Rectal smooth muscle tissue (tissue), 1 donor: ENCODE measurements at regions not wholly inside any gene's neighbourhood (a gene's known extent, or its start where the extent isn't known, plus 50 kb on each side); places are given as distances from the start of the nearest gene placed in this dataset.
"Not testable (repeated sequence)": the region's sequence is repeated elsewhere in the genome, so short reads cannot be mapped to it uniquely, and the experiment has no call there.

Experiments
- H3K27ac ChIP-seq: one replicate; pipeline ENCODE4 v1.7.0; 2013; ENCODE audit warnings: low read depth, low read length, inconsistent platforms
- H3K27me3 ChIP-seq: one replicate; pipeline ENCODE4 v1.7.0; 2013; ENCODE audit warnings: low read length; ENCODE audit not compliant: control insufficient read depth, insufficient read depth
- H3K36me3 ChIP-seq: one replicate; pipeline ENCODE4 v1.7.0; 2013; ENCODE audit warnings: low read length; ENCODE audit not compliant: control insufficient read depth, insufficient read depth
- H3K4me1 ChIP-seq: one replicate; pipeline ENCODE4 v1.7.0; 2013; ENCODE audit warnings: low read length; ENCODE audit not compliant: control insufficient read depth, insufficient read depth
- H3K4me3 ChIP-seq: one replicate; pipeline ENCODE4 v1.7.0; 2013; ENCODE audit warnings: low read length
- H3K9ac ChIP-seq: one replicate; pipeline ENCODE4 v1.7.0; 2013; ENCODE audit warnings: low read length

- H3K9ac ChIP-seq = no peak overlapping the region
- H3K36me3 ChIP-seq = no peaks in the 10 kb centered on the region
- H3K4me3 ChIP-seq = no peak overlapping the region
- H3K4me1 ChIP-seq = no peaks in the 10 kb centered on the region
- H3K27ac ChIP-seq = no peak overlapping the region
- H3K27me3 ChIP-seq = no peaks in the 10 kb centered on the region
These were observed 921.8 kb downstream of the NR2F1-AS1 start for GRCh38 chr5:92659246-92659645.

- H3K4me1 ChIP-seq, H3K27ac ChIP-seq, H3K9ac ChIP-seq, H3K36me3 ChIP-seq, H3K4me3 ChIP-seq, H3K27me3 ChIP-seq: not testable (repeated sequence)
These were observed 926.4 kb downstream of the NR2F1-AS1 start for GRCh38 chr5:92654601-92655000.

- H3K36me3 ChIP-seq = no peaks in the 10 kb centered on the region
- H3K27me3 ChIP-seq = no peaks in the 10 kb centered on the region
- no peaks in the 10 kb centered on the region for H3K4me1 ChIP-seq
- no peak overlapping the region for H3K27ac ChIP-seq
- no peak overlapping the region for H3K4me3 ChIP-seq
- no peak overlapping the region for H3K9ac ChIP-seq
These were observed 927.1 kb downstream of the NR2F1-AS1 start for GRCh38 chr5:92653730-92654461.

DNA sequence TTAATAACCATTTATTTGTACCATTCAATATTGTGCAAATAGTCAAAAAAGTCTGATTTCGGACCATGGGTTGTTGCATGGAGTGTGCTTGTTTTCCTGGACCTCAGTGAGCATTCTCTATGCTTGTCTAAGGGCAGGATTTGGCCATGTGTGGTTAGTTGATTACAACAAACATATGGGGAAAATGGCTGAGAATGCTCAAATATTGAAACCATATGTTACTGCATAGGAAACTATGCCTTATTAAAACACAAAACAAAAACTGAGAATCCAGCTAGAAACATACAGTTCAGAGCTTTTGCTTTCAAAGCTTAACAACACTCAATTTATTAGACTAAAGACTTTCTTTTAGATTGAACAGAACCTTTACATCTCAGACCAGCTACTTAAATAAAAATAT is 928.3 kb downstream of the NR2F1-AS1 start:
- H3K9ac ChIP-seq = no peak overlapping the region
- no peak overlapping the region for H3K27ac ChIP-seq
- no peaks in the 10 kb centered on the region for H3K36me3 ChIP-seq
- H3K27me3 ChIP-seq = no peaks in the 10 kb centered on the region
- no peak overlapping the region for H3K4me3 ChIP-seq
- no peaks in the 10 kb centered on the region for H3K4me1 ChIP-seq

DNA sequence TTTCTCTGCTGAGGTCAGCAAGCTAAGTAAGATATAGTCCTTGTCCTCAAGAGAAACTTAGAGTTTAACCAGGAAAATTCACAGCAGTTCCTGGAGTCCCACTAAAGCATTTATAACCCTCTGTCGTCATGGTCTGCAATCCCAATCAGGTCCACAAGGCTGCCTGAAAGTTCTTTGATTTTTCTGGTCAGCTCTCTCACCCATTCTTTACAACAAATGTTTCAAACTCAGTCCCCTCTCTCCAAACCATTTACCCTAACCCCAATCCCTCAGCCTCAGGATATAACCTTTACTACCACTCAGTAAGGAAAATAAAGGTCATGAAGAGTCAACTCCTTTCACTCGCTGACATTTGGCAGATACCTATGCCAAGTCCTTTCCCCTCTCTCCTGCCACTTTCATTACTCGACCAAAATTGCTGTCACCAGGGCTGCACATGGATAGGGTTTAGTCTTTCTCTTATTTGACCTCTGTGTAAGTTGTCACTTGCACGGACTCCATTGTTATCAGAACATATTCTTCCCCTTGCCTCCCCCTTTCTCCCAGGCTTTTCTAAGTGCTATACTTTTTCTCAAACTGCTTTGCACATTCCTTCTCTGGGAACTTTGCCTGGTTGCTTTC is 936.6 kb downstream of the NR2F1-AS1 start:
- Histone ChIP-seq H3K4me3 (no peak overlapping the region), H3K27ac (no peak overlapping the region), H3K9ac (no peak overlapping the region), H3K4me1 (no peaks in the 10 kb centered on the region), H3K36me3 (no peaks in the 10 kb centered on the region), H3K27me3 (no peaks in the 10 kb centered on the region)

GRCh38 chr5:92641031-92641962 is 939.7 kb downstream of the NR2F1-AS1 start:
- H3K4me3 ChIP-seq = peak overlapping the region; percentile 34
- no peaks in the 10 kb centered on the region for H3K4me1 ChIP-seq
- no peaks in the 10 kb centered on the region for H3K27me3 ChIP-seq
- H3K27ac ChIP-seq = no peak overlapping the region
- H3K9ac ChIP-seq = no peak overlapping the region
- H3K36me3 ChIP-seq = no peaks in the 10 kb centered on the region

GRCh38 chr5:92640340-92640739 is 940.7 kb downstream of the NR2F1-AS1 start:
- Histone ChIP-seq H3K9ac (no peak overlapping the region), H3K27me3 (no peaks in the 10 kb centered on the region), H3K4me1 (no peaks in the 10 kb centered on the region), H3K36me3 (no peaks in the 10 kb centered on the region), H3K4me3 (no peak overlapping the region), H3K27ac (no peak overlapping the region)

DNA sequence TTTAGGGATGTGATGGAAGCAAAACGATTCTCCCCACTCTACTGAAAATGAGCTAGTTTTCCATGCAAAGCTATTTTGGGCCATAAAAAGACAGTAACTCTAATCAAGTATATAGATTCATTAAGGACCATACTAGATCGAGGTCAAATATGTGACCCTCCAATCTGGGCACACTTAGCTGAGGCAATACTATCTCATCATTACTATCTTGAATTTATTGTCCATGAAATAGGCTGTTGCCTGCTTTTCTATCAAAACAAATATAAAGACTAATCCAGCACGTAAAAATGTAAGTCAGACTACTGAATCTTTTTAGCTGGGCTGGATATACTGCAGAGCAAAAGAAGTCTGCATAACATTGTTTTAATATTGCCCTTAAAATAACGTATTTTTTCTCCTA is 943.1 kb downstream of the NR2F1-AS1 start:
- Histone ChIP-seq H3K36me3 (no peaks in the 10 kb centered on the region), H3K27me3 (no peaks in the 10 kb centered on the region), H3K4me3 (no peak overlapping the region), H3K27ac (no peak overlapping the region), H3K4me1 (no peaks in the 10 kb centered on the region), H3K9ac (no peak overlapping the region)

- Histone ChIP-seq H3K36me3 (no peaks in the 10 kb centered on the region), H3K4me1 (no peaks in the 10 kb centered on the region), H3K27me3 (no peaks in the 10 kb centered on the region), H3K9ac (no peak overlapping the region), H3K27ac (no peak overlapping the region), H3K4me3 (no peak overlapping the region)
These were observed 943.8 kb downstream of the NR2F1-AS1 start for GRCh38 chr5:92637247-92637646.

- no peak overlapping the region for H3K9ac ChIP-seq
- H3K4me3 ChIP-seq = no peak overlapping the region
- H3K27me3 ChIP-seq = no peaks in the 10 kb centered on the region
These were observed 946.0 kb downstream of the NR2F1-AS1 start for GRCh38 chr5:92635001-92635461.

GRCh38 chr5:92633875-92634487 is 947.0 kb downstream of the NR2F1-AS1 start:
- Histone ChIP-seq H3K9ac (no peak overlapping the region), H3K27me3 (no peaks in the 10 kb centered on the region), H3K27ac (no peak overlapping the region)

More at GRCh38 chr5:92635001-92635461, 946.0 kb downstream of the NR2F1-AS1 start:
- no peaks in the 10 kb centered on the region for H3K36me3 ChIP-seq
- H3K27ac ChIP-seq = no peak overlapping the region
- H3K4me1 ChIP-seq = no peaks in the 10 kb centered on the region

DNA sequence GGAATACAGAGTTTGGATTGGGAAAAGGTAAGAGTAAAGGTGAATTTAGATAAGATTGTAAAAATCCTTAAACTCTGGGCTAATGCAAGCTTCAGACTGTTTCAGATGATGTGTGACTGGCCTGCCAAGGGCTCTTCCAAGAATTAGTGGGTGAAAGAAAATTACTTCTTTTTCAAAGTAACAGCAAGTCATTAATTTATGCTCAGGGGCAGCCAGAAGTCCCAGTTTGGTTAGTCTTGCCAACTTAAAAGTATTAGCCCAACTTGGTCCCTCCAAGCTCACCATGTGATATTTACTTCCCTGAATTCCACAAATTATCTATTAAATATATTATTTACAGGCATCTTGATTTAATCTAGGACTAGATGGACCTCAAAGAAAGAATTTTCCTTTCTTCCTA is 947.8 kb downstream of the NR2F1-AS1 start:
- no peak overlapping the region for H3K4me3 ChIP-seq
- H3K9ac ChIP-seq = no peak overlapping the region
- no peaks in the 10 kb centered on the region for H3K4me1 ChIP-seq
- H3K27me3 ChIP-seq = no peaks in the 10 kb centered on the region
- H3K27ac ChIP-seq = no peak overlapping the region
- no peaks in the 10 kb centered on the region for H3K36me3 ChIP-seq

More at GRCh38 chr5:92633875-92634487, 947.0 kb downstream of the NR2F1-AS1 start:
- Histone ChIP-seq H3K4me1 (no peaks in the 10 kb centered on the region), H3K4me3 (no peak overlapping the region), H3K36me3 (no peaks in the 10 kb centered on the region)
